Stomach (tissue), 4 donors: ENCODE measurements at regions not wholly inside any gene's neighbourhood (a gene's known extent, or its start where the extent isn't known, plus 50 kb on each side); places are given as distances from the start of the nearest gene placed in this dataset.

ENCODE experiments used
- EP300 ChIP-seq: sonication (generic); formaldehyde crosslinking; IDR thresholded peaks from one replicate; pipeline ENCODE4 v1.6.1; 2017; ENCODE audit warnings: antibody characterized with exemption
- TF ChIP-seq, protein P1 (sequence below), 7 experiments: fragments of 450-650 bp in 4 of 7; fragments of 200-600 bp in 3 of 7; sonication (generic) in 3 of 7; IDR thresholded peaks; one replicate each; pipeline ENCODE4 v1.5.1; 2016 to 2019; ENCODE audit warnings: antibody characterized with exemption in 7 of 7, control low read depth in 2 of 7, mild to moderate bottlenecking in 1 of 7

DNA sequence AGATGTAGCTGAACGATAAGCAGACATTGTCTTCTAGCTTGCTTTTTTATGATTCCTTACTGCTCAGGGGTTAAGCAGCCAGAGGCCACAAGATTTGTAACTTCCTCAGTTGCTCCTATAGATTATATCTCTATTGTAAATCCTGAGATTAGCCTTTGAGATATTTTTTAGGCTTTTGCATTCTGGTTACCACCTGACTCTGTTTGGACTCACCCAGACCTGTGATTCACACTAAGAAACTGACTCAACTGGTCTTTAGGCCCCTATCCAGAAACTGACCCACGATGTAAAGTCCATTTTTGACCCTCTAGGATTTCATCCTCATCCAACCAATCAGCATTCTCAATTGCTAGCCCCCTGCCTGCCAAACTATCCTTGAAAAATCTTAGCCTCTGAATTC is 194.4 kb downstream of the RASSF9 start:
- TF ChIP-seq, protein P1, sequence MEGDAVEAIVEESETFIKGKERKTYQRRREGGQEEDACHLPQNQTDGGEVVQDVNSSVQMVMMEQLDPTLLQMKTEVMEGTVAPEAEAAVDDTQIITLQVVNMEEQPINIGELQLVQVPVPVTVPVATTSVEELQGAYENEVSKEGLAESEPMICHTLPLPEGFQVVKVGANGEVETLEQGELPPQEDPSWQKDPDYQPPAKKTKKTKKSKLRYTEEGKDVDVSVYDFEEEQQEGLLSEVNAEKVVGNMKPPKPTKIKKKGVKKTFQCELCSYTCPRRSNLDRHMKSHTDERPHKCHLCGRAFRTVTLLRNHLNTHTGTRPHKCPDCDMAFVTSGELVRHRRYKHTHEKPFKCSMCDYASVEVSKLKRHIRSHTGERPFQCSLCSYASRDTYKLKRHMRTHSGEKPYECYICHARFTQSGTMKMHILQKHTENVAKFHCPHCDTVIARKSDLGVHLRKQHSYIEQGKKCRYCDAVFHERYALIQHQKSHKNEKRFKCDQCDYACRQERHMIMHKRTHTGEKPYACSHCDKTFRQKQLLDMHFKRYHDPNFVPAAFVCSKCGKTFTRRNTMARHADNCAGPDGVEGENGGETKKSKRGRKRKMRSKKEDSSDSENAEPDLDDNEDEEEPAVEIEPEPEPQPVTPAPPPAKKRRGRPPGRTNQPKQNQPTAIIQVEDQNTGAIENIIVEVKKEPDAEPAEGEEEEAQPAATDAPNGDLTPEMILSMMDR (IDR thresholded peaks at IDR 0.05), result no peak
- no peak for TF ChIP-seq EP300
